ENCODE measurements at regions not wholly inside any gene's neighbourhood (a gene's known extent, or its start where the extent isn't known, plus 50 kb on each side); places are given as distances from the start of the nearest gene placed in this dataset.

- H3K9me3 Mint-ChIP-seq = peaks cover 4% of the 10 kb centered on the region
- H3K27me3 Mint-ChIP-seq = no peaks in the 10 kb centered on the region
- peak overlapping the region; percentile 92 for H3K27ac Mint-ChIP-seq
Observed at GRCh38 chr6:11835065-11835464, 56.5 kb upstream of the ADTRP start.

DNA sequence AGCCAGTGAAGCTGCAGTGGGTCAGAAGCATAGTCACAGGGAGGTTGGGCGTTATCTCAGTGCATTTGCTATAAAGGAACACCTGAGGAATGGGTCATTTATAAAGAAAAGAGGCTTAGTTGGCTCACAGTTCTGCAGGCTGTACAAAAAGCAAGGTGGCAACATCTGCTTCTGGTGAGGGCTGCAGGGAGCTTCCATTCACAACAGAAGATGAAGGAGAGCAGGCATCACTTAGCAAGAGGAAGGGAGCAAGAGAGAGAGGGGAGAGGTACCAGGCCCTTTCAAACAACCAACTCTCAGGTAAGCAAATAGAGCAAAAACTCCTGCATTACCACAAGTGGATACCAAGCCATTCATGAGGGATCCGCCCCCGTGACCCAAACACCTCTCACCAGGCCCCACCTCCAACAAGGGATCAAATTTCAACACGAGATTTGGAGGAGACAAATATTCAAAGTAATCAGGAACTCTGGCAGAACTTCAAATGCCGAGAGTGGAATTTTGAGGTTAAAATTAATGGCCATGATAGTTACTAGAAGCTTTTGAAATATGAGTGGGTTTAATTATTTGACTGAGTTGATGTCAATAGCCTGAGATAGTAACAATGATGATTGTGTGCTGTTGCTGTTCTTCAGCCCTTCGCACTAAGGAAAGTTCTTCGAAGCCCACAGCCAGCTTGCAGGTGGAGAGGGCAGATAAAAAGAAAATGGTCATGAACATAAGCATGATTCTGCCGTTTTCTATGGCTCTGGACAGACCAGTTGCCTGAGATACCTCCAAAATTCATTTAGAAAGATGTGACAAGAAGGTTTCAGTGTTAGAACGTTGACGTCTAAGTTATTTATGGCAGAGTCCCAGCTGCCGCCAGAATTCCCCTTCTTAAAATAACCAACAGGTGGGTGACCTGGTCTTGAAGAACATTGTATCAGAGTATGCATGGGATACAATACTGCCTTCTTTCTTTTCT is 55.3 kb upstream of the ADTRP start:
- Mint-ChIP-seq H3K4me3 (peak overlapping the region; percentile 21), H3K4me1 (ENCODE audit: unreplicated experiment) (peaks cover 19% of the 10 kb centered on the region), H3K36me3 (no peaks in the 10 kb centered on the region), H3K27me3 (no peaks in the 10 kb centered on the region), H3K27ac (peak overlapping the region; percentile 92), H3K9me3 (peaks cover 4% of the 10 kb centered on the region)
- no peak for DNase-seq (ENCODE audit: extremely low spot score, unreplicated experiment)
- TF ChIP-seq, protein P1, sequence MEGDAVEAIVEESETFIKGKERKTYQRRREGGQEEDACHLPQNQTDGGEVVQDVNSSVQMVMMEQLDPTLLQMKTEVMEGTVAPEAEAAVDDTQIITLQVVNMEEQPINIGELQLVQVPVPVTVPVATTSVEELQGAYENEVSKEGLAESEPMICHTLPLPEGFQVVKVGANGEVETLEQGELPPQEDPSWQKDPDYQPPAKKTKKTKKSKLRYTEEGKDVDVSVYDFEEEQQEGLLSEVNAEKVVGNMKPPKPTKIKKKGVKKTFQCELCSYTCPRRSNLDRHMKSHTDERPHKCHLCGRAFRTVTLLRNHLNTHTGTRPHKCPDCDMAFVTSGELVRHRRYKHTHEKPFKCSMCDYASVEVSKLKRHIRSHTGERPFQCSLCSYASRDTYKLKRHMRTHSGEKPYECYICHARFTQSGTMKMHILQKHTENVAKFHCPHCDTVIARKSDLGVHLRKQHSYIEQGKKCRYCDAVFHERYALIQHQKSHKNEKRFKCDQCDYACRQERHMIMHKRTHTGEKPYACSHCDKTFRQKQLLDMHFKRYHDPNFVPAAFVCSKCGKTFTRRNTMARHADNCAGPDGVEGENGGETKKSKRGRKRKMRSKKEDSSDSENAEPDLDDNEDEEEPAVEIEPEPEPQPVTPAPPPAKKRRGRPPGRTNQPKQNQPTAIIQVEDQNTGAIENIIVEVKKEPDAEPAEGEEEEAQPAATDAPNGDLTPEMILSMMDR (conservative IDR thresholded peaks at IDR 0.05) = no peak

More at GRCh38 chr6:11835065-11835464, 56.5 kb upstream of the ADTRP start:
- Mint-ChIP-seq H3K36me3 (peaks cover 4% of the 10 kb centered on the region), H3K4me1 (ENCODE audit: unreplicated experiment) (peaks cover 16% of the 10 kb centered on the region), H3K4me3 (peak overlapping the region; percentile 58)
- DNase-seq (ENCODE audit: extremely low spot score, unreplicated experiment) = no peak
- TF ChIP-seq, protein P1 (conservative IDR thresholded peaks at IDR 0.05) = no peak

DNA sequence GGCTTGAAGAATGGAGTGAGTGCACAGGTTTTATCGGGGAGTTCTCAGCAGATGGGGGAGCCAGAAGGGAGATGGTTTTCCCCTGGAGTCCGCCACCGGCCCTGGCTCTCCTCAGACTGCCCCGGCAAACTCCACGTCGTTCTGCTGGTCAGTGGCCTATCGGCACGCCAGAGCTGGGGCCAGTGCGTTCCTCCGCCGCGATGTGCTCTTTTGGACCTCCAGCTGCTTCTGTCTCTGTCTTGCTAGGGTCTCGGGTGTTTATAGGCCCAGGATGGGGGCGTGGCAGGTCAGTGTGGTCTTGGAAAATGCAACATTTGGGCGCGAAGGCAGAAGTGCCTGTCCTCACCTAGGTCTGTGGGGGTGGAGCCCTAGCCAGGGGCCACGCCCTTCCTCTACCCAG is 53.0 kb upstream of the ADTRP start:
- Mint-ChIP-seq H3K4me1 (ENCODE audit: unreplicated experiment) (peaks cover 28% of the 10 kb centered on the region), H3K4me3 (no peak overlapping the region), H3K27me3 (no peaks in the 10 kb centered on the region), H3K36me3 (no peaks in the 10 kb centered on the region), H3K27ac (no peak overlapping the region), H3K9me3 (peaks cover 4% of the 10 kb centered on the region)
- no peak for DNase-seq (ENCODE audit: extremely low spot score, unreplicated experiment)
- TF ChIP-seq, protein P1 (conservative IDR thresholded peaks at IDR 0.05) = no peak

DNA sequence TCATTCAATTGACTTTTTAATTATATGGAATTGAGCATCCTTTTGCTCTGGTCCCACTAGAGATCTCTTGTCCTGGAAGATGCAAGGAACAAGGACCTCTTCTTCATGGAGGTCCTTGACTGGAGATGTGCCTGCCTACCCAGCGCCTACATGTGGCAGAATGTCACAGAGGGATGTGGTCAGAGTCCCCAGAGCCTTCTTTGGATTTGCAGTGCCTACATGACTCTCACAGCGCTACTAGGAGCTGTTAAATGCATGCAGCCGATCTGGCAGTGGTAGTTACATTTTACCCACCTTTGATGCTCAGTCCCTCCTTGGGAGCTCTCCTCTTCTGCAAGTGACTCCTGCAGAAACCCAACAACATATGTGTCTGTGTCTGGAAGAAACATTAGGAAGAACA is 51.9 kb upstream of the ADTRP start:
- no peak for DNase-seq (ENCODE audit: extremely low spot score, unreplicated experiment)
- H3K4me3 Mint-ChIP-seq = no peak overlapping the region
- H3K27ac Mint-ChIP-seq = no peak overlapping the region
- TF ChIP-seq, protein P1 (conservative IDR thresholded peaks at IDR 0.05) = no peak
- no peaks in the 10 kb centered on the region for H3K27me3 Mint-ChIP-seq
- no peaks in the 10 kb centered on the region for H3K36me3 Mint-ChIP-seq
- peaks cover 28% of the 10 kb centered on the region for H3K4me1 Mint-ChIP-seq (ENCODE audit: unreplicated experiment)
- H3K9me3 Mint-ChIP-seq = peaks cover 4% of the 10 kb centered on the region

- DNase-seq (ENCODE audit: extremely low spot score, unreplicated experiment) = no peak
- no peaks in the 10 kb centered on the region for H3K27me3 Mint-ChIP-seq
- H3K4me1 Mint-ChIP-seq (ENCODE audit: unreplicated experiment) = peaks cover 28% of the 10 kb centered on the region
- H3K4me3 Mint-ChIP-seq = no peak overlapping the region
- H3K27ac Mint-ChIP-seq = no peak overlapping the region
- H3K9me3 Mint-ChIP-seq = peaks cover 4% of the 10 kb centered on the region
- H3K36me3 Mint-ChIP-seq = no peaks in the 10 kb centered on the region
- TF ChIP-seq, protein P1 (conservative IDR thresholded peaks at IDR 0.05) = no peak
Observed at GRCh38 chr6:11830105-11830504, 51.5 kb upstream of the ADTRP start.
